Hematopoietic multipotent progenitor cell treated with erythropoietin and hydrocortisone succinate and interleukin-3 and kit ligand, for 4 days (in vitro differentiated cells): ENCODE measurements at regions not wholly inside any gene's neighbourhood (a gene's known extent, or its start where the extent isn't known, plus 50 kb on each side); places are given as distances from the start of the nearest gene placed in this dataset.

Experiments used
- DNase-seq: peaks from one replicate; pipeline ENCODE4 v3.0.0-alpha.2; 2015

GRCh38 chr17:5821803-5822202 lies 237.5 kb upstream of the NLRP1 start:
- DNase-seq: no peak

GRCh38 chr17:5822281-5823060 lies 238.2 kb upstream of the NLRP1 start:
- DNase-seq: no peak

DNA sequence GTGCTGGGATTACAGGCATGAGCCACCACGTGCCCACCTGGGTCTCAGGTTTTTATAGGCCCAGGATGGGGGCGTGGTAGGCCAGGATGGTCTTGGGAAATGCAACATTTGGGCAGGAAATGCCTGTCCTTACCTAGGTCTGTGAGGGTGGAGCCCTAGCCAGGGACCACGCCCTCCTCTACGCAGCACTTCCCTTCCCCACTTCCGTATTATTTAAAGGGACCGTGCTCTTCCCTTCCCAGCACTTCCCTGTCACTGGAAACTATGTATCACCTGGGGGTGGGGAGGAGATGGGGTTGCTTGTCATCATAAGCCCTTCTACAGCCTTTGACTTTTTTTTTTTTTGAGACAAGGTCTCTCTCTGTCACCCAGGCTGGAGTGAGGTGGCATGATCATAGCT lies 238.9 kb upstream of the NLRP1 start:
- no peak for DNase-seq

GRCh38 chr17:5825717-5826330 lies 241.5 kb upstream of the NLRP1 start:
- no peak for DNase-seq

- DNase-seq: no peak
Measured at GRCh38 chr17:5826384-5826783, 242.1 kb upstream of the NLRP1 start.

DNA sequence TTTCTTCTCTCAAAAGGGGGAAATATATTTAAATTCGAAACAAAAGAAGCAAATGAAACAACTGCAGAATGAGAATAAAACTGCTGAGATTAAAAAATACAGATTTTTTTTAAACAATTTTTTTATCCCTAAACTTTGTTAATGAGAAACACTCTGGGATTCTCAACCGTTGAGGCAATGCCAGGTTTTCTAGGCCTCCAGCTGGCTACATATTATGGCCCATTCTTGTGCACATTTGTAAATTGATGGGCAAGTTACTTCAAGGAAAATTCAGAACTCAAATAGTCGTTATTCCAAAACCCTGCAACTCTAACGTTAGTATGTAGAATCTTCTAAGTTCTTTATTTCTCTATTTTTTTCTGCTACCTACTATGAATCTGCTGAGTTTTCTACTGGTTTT lies 239.3 kb upstream of the WSCD1 start:
- no peak for DNase-seq

DNA sequence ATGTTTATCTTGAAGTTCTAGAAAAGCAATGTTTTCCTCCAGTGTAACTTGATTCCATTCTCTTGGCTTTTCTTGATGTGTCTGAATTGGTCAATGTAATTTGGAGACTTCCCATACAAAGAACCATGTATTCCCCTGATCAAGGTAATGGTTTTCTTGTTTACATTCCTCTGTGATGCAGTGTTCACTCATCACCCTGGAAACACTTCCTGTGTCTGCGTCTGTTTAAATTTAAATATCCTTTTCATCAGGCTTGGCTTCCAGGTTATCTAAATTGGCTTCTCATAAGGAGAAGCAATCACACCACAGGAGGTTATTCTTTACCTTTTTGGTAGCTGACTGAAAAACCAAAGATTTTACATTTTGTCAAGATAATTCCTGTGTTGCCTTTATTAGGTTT lies 237.3 kb upstream of the WSCD1 start:
- DNase-seq: no peak

GRCh38 chr17:5837055-5837491 lies 233.1 kb upstream of the WSCD1 start:
- no peak for DNase-seq

- no peak for DNase-seq
Measured at GRCh38 chr17:5838661-5839300, 231.4 kb upstream of the WSCD1 start.

- DNase-seq: no peak
Measured at GRCh38 chr17:5840811-5841446, 229.2 kb upstream of the WSCD1 start.

GRCh38 chr17:5841862-5842261 lies 228.3 kb upstream of the WSCD1 start:
- DNase-seq: no peak

DNA sequence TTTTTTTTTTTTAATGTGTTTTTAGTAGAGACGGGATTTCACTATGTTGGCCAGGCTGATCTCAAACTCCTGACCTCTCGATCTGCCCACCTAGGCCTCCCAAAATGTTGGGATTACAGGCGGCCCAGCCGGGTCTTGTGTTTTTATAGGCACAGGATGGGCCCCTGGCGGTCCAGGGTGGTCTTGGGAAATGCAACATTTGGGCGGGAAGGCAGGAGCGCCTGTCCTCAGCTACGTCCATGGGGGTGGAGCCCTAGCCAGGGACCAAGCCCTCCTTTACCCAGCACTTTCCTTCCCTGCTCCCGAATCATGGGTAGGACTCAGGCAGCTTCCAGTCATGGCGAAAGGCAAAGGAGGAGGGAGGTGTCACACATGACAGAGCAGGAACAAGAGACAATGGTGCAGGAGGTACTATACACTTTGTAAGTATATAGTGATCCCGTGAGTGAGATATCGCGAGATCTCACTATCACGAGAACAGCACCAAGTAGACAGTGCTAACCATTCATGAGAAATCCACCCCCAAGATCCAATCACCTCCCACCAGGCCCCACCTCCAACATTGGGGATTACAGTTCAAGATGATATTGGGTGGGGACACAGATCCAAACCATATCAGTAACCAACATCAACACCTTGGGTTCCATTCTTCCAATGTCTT lies 226.7 kb upstream of the WSCD1 start:
- no peak for DNase-seq

DNA sequence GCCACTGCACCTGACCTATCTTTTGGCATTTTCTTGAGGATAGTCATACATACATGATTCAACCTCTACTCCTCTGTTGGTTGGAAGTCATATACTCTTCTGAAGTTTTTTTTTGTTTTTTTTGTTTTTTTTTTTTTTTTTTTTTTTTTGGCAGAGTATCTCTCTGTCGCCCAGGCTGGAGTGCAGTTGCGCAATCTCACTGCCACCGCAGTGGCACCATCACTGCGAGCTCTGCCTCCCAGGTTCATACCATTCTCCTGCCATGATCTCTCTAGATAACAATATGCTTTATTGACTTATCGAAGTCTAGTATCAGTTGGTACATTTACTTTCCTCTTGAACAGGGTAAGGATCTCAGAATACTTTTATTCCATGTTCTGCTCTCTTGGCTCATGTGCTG lies 224.2 kb upstream of the WSCD1 start:
- no peak for DNase-seq

DNA sequence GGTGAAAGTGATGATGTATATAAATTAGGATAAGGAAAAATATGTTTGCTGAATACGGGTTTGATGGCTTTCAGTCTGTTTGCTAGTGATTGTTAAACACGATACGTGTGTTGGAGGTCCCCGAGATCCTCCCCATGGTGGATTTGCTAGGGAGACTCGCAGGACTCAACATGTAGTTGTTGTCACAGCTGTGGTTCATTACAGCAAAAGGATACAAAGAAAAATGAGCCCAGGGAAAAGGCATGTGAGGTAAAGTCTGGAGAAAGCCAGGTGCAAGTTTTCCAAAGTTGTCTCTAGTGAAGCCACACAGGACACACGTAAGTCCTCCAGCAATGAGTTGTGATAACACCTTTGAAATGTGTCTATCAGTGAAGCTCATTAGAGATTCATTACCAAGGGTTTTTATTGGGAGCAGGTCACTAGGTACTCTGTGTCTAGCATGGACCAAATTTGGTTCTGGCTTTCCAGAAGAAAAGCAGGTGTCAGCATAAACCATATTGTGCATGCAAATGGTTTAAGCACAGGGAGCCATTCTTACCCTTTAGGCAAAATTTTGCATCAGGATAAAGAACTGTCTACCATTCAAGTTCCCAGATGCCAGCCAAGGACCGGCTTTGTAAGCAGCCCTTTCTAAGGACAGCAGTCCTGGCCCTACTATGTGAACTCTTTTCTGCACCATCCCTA lies 215.2 kb upstream of the WSCD1 start:
- DNase-seq: no peak

DNA sequence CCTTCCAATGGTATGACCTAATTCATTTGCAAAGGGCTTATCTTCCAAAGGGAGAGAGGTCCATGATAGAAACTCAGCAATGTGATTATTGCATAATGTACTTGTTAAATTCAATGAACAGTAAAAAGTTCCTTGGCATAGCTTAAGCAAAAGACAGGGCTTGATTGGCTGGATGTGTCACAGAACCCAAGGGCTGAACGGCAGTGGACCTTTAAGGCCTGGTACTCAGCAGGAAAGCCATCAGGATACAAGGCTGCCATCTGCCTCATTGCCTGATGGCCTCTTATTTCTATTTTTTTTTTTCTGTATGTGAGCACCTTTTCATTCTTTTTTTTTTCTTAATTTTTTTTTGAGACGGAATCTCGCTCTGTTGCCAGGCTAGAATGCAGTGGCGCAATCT lies 208.9 kb upstream of the WSCD1 start:
- DNase-seq: no peak

GRCh38 chr17:5861854-5862253 lies 208.3 kb upstream of the WSCD1 start:
- no peak for DNase-seq

GRCh38 chr17:5862395-5862794 lies 207.8 kb upstream of the WSCD1 start:
- no peak for DNase-seq

GRCh38 chr17:5864741-5865657 lies 205.2 kb upstream of the WSCD1 start:
- DNase-seq: no peak

DNA sequence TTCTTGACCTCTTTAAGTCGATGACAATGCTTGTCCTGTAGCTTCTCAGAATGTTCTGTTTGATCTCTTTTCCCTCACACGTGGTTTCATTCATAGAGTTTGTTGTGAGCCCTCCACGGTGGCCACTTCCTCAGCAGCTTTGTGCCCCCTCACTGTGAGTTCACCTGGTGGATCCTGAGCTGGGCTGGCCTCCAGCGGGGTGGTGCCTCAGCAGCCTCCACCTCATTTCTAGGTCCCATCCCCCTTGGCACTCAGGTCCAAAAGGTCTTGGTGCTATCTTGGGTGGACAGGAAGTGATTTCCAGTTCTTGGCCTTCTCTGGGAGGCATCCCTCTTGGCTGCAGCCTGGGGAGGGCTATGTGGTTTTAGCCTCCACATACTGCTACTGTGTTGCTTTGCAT lies 203.2 kb upstream of the WSCD1 start:
- no peak for DNase-seq

- no peak for DNase-seq
Measured at GRCh38 chr17:5869041-5869745, 201.0 kb upstream of the WSCD1 start.
